Activated T-cell treated with anti-CD3 and anti-CD28 coated beads for 4 hours (primary cell): ENCODE measurements at regions not wholly inside any gene's neighbourhood (a gene's known extent, or its start where the extent isn't known, plus 50 kb on each side); places are given as distances from the start of the nearest gene placed in this dataset.

Experiments used
- DNase-seq: peaks from one replicate; pipeline ENCODE4 v3.0.0-alpha.2; 2020

DNA sequence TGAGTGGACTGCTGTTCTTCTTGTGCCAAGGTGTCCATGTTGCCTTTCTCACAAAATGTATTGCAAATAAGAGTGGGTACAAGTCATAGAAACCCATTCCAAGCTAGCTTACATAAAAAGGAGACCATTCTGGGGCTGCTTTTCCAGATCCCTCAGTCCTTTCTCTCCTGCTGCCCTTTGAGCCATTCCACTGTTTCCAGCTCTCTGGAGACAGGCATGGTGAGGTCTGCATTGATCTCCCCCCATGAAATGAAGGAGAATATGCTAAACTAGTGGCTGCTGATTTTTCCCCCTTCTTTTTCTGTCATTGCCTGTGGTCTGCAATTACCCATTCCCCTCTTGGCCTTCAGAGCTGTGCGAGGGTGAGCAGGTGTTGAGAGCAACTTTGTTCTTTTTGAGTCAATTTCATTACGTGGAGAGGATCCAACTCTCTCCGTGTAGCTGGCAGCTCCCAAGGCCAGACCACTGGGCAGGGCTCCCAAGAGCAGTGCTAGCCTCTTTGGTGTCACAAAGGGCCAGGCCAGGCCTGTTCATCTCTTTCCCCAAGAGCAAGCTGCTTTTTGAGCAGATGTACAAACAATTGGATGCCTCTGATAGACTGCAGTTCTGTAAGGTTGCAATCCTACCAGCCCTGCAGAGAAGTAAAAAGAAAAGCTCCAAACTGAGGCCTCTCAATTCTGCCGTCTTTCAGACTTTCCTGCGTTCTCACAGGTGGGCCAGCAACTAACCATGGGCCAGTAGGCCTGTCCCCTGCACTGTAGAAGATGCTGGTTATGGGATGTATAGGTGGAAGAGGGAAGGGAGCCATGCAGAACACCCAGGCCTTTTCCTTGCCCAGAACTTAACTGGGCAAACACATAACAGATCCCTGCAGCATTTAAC, 96.1 kb upstream of the ARMC2 start:
- no peak for DNase-seq

DNA sequence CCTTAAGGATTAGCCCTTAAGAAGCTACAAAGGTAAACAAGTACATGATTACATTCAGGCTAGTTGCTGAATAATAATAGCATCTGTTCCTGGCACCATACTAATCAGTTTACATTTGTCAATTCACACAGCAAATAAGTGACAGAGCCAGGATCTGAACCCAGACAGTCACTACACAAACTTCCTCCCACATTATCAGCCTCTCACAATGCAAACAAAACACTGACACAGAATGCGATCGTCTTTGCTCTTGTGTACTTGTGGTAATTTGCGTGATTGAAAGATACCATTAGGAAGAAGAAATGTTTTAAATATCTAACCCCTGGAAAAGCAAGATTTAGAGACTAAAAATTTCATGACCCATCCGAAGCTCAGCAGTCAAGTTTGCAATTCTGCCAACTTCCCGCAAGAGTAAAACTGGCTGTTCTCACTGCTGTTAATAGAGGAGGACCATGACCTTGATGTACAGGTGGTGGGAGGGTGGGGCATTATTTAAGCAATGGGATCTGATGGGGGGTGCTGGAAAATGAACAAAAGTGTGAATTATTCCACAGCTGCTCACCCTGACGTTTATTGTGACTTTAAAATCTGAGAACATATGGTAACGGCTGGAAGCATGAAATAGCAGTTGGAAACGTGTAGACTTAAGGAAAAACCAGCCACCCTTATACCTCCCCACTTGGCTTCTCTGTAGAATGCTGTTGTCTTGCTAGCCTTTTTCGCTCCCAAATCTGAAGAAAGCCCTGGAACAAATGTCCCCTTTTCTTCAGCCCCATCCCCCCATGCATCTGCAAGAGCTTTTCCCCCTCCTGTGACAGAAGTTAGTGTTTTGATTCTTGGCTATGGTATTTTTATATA, 95.3 kb upstream of the ARMC2 start:
- DNase-seq, result no peak

DNA sequence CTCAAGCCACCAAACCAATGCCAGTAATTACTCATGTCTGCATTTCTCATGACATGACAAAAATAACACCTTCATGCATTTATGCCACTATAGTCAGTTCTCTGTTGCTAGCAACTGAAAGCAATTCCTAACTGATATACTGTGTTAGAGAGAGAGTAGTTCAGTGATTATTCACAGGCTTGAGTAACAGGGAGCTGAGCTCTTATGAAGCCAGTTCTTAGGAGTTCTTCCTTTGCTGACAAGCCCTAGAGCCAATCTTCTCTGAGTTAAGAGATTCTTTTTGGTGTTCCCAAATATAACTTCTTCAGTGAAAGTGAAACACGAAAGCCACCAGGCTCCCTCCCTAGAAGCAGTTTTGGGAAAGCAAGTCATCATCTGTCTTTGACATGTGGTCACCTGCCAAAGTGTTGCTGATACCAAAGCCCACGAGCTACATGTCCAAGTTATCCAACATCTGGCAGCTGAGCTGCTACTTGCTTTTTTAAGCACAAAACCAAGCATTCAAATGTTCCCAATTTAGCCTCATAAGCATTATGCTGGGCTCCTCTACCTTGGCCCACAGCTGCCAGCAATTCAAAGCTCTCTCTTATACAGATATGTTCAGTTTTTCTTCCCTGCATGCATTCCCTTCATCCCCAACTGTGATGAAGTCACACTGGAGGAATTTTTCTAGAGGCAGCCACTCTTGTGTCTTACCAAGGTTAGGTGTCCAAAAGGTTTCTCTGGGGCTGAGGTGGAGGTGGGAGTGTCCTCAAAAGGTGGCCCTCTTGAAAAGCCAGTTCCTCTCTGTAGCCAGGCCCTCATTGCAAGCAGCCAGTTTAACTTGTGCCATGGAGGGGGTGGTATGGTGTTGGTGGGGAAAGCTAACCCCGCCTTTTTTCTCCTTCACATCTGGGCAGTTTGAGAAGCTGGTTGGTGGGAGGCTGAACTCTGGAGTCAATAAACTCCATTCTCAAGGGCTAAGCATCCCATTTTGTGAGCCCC, 92.7 kb upstream of the ARMC2 start:
- DNase-seq, result no peak

DNA sequence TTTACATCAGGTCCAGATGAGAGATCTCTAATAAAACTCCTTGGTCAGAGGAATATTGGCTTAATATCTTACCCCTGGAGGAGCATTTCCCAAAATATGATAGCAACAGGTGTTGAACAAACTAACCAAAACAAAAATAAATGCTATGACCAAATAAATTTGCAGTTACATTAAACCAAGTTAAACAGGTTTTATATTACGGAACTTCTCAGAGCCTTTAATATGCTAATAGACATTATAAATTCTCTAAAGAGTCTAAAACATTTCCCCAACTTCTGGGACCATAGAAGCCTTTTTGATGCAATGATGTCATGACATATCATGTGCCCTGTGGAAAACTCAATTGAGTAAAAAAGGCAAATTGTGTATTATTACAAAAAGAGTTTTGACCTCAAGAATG, 90.9 kb upstream of the ARMC2 start:
- no peak for DNase-seq

DNA sequence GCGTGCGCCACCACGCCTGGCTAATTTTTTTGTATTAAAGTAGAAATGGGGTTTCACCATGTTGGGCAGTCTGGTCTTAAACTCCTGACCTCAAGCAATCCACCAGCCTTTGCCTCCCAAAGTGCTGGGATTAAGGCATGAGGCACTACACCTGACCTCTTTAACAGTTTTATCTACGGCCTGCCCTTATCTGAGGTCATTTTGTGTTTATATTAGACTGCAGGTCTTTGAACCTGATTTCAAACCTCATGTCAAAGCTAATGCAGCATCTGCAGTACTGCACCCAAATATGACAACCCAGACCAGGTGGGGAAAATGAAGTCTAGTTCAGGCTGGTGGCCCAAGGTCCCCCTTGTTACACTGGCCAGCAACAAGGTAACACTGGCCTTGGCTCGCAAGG, 89.3 kb upstream of the ARMC2 start:
- no peak for DNase-seq

DNA sequence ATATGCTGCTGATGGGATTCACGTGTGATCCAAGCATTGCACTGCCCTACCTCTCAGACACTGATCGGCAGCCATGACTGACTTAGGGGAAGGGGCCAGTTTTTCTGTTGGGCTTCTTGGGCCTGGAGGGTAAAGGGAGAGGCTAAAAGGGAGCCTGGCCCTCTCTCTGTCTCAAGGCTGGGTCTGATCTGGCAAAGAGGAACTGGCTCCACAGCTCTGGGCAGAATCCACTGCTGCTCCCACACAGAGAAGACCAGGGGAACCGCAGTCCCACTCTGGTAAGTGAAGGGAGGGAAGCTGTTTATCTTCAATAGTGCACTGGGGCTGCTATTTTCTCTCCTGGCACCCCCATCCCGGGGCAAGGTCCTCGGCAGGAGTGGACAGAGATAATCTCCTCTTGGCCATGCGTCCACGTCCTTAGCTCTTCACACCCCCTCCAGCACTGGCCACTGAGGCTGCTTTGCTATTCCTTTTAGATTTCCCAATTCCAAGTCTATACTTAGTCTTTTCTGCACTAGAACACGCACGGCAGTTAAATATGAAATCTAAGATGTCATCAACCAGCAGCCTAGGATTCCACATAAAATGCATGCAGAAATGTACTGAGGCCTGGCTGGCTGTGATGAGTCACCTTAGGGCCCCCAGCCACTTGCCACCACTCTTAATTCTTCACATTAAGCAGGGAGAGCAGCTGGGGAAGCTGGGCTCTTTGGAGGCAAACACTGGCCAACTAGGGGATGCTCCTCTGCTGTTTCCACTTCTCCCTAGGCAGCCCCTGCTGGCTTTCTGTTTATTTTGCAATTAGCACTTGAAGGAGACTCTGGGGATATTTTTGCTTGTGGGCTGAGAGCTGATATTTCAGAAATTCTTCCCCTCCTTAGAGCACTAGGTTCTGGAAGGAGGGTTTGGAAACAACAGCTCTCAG, 87.8 kb upstream of the ARMC2 start:
- no peak for DNase-seq

DNA sequence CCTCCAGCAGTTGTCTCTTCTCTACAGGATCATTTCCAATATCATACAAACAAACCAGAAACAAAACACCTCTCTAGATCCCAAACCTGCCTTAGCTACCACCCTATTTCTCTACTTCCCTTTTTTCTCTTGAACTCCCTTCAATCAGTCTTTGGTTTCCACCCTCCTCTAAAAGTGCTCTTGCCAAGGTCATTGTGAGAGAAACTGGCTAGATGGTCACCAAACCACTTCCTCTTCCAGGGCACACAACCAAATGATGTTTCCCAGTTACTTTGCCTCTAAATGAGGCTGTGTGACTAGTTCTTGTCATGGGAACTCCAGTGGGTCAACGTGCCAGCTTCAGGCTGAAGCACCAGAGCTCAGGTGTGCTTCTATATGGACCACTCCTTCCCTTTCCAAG, 85.8 kb upstream of the ARMC2 start:
- DNase-seq, result no peak

DNA sequence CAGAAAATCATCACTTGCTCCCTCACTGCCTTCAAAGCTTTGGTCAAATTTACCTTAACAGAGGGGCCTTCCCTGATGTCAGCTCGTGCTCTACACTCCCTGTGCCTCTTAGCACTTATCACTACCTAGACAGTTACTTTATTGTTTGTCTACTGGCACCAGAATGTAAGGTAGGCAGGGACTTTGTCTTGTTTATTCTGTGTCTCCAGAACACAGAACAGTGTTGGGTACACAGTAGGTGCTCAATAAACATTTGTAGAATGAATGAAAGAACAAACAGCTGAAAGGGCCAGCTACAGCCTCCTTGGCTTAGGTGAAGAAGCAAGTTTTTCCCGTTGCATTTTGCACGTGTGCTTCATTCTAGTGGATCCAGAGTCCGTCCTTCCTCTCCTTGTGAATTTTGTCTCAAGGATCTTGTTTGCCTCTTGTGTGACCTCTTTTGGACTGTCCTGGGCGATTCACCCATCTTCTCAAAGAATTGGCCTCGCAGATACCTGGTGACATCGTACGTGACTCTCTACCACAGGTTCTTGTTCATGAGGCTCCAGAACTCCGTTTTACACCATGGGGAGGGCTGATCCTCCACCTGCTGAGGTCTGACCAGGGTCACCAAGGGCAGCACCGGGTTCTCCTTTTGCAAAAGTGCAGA, 84.2 kb upstream of the ARMC2 start:
- no peak for DNase-seq

DNA sequence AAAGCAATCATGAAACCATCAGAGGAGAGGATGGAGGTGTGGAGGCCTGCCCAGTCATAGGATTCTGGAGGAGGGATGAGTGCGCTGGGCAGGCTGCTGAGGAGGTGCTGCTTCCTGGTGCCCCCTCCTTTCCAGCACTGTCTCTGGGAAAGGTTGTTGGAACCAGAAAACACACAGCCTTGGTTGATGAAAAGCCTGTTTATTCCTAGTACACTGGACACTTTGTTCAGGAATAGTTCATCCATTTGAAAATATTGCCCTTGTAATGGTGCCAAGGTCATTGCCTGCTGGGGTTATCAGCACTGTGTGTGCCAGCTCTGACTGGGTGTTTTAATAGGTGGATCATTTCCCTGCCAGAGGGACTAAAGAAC, 83.7 kb upstream of the ARMC2 start:
- no peak for DNase-seq

DNA sequence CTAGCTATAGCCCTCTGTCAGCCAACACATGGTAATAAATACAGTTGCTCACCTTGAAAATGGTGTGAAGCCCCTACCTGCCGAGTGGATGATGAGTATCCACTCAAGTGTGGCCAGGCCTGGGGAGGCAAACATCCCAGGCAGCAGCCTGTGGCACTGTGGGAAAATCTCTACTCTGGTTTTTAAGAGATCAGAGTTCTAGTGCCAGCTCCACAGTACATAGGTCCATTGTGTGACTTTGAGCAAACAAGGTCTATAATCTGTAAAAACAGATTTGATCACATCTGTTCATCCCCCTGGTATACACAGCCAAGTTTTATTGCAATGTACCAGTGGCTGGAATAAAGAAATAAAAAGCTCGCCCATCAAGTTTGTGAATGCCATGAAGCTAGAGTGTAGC, 82.7 kb upstream of the ARMC2 start:
- no peak for DNase-seq

DNA sequence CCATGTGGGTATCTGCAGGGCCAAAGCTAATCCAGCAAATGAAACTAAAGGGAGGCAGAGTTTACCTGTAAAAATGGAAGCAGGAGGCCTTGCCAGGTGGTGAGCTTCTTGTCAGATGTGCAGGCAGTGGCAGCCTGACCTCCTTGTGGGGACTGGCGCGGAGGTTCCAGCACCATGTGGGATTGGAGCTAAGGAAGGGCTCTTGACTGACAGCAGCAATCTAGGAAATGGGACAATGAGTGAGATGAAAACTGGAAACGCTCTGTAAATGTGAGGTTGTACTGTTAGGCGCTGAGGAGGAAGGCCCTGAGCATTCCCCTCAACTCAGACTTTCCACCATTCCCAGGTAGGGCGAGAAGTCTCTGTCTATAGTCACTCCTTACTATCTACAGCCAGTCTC, 81.8 kb upstream of the ARMC2 start:
- no peak for DNase-seq

DNA sequence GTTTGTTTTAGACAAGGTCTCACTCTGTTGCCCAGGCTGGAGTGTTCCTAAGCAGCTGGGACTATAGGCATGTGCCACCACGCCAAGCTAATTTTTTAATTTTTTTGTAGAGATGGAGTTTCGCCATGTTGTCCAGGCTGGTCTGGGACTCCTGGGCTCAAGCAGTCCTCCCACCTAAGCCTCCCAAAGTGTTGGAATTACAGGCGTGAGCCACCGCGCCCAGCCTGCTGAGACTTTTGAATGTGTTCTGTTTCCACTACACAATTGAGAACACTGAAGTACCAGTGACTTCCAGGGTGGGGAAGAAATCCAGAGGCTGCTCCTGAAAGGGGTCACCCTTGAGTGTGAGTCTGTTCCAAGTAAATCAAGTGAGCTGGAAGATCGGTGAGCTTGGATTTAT, 81.3 kb upstream of the ARMC2 start:
- no peak for DNase-seq

DNA sequence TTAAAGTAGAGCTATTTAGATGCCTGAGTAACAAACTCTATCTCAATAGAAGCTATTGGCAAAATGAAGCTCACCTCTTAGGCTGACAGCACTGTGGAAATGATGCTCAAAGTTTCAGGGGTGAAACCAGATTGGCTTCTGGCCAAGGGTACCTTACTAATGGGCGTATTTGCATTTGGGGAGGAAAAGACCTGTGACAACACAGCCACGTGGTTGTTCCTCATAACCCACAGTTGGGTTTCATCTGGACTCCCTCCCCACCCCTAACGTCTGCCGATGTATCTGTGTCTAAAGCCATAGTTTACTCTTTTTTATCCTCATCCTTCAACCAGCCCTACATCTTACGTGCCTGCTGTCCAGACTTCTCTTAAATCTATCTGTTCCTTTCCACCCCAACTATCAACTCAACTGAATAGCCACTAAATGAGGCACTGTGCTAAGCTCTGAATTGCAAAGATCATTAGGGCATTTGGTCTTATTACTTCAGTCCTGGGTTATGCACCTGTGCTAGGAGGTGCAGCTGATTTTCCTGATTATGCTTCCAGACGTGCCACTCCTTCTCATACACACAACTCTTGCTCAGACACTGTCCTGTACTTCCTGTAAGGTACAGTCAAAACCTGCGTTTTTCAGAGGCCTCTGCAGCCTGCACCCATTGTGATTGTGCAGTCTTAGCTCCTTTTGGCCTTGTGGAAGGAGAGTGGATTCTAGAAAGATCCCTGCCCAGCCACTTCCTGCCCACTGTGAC, 80.6 kb upstream of the ARMC2 start:
- no peak for DNase-seq

DNA sequence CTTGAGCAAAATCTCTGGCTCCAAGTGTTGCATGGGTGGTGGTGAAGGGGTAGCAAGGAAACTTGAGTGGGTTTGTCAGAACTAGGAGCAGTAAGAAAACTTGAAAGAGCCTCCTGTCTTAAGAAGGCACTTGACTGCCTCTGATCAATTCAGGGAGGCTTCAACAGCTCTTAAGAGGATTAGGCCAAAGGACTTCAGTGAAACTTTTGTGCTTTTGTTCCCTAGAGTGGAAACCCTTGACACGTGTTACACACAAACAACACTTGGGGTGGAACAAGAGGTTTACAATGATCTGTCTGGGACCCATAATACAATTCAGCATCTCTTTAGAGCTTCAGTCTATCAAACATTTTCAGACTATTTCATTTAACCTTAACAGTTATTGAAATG, 80.1 kb upstream of the ARMC2 start:
- DNase-seq, result no peak

DNA sequence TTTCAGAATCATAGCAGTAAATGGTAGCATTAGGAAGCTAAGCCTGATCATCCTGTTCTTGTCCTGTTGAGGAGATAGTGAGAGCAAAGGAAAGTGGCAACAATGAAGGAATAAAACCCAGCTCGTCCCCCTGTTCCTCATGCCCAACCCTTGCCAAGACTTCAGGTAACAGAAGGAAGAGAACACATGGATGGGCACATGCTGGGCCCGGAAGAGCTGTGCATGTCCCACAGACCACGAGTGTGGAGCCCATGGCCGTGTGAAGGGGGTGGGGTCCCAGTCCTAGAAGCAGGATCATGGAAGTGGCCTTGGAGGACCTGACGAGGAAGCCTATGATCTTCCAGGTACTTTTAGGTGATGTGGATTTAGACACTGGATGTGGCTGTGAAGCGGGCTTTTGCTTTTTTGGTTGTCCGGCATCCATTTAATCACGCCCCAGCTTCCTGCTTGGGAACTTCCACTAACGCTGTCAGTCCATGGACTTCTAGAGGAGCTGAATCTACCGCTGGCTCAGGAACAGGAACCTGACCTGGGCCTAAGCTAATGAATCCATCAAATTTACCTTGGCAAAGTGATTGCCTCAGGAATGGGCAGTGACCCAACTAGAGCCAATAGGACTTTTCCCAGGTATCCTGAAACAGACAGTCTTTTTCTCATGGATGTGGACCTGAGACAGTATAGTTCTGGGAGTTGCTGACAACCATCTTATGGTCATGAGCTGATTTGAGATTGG, 79.3 kb upstream of the ARMC2 start:
- DNase-seq, result no peak

DNA sequence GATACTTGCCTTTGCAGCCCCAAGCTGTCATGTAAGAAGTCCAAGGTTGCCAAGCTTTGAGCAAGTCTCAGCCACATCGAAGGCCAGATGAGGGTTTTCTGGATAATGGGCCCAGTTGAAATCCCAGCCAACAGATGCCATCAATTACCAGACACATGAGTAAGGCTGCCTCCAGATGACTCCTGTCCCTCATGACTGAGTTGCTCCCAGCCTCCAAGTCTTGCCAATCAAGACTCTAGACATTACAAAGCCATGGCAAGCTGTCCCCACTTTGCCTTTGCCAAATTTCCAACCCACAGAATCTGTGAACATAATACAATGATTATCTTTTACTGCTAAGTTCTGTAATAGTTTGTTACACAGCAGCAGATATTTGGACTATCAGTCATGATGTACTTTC, 76.8 kb upstream of the ARMC2 start:
- DNase-seq, result no peak

DNA sequence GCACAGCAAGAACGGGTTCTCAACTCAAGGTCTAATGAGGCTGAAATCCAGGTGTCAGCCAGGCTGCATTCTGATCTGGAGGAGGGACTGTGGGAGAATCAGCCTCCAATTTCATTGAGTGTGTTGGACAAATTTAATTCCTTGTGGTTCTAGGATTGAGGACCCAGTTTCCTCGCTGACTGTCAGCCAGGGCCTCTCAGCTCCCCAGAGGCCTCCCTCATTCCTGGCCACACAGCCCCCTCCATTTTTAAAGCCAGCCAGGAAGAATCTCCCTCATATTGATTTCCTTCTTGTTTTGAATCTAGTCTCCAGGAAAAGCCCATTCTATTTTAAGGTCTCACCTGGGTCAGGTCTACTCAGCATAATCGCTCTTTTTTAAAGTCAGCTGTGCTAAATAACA, 73.7 kb upstream of the ARMC2 start:
- no peak for DNase-seq

DNA sequence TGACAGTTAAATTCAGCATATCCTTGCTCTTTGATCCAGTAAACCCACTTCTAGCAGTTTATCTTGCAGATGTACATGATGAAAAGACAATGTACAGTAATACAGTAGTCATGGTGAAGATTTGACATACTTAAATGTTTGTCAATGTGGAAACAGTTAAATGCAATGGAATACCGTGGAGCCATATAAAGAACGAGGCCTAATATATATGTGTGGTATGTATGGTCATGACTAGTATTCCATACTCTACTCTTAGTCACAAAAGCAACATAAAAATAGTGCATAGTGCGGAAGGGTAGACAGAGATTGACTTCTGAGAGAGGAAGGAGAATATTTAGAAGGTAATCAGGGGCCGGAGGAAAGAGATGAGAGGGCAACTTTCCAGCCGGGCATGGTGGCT, 70.7 kb upstream of the ARMC2 start:
- no peak for DNase-seq

DNA sequence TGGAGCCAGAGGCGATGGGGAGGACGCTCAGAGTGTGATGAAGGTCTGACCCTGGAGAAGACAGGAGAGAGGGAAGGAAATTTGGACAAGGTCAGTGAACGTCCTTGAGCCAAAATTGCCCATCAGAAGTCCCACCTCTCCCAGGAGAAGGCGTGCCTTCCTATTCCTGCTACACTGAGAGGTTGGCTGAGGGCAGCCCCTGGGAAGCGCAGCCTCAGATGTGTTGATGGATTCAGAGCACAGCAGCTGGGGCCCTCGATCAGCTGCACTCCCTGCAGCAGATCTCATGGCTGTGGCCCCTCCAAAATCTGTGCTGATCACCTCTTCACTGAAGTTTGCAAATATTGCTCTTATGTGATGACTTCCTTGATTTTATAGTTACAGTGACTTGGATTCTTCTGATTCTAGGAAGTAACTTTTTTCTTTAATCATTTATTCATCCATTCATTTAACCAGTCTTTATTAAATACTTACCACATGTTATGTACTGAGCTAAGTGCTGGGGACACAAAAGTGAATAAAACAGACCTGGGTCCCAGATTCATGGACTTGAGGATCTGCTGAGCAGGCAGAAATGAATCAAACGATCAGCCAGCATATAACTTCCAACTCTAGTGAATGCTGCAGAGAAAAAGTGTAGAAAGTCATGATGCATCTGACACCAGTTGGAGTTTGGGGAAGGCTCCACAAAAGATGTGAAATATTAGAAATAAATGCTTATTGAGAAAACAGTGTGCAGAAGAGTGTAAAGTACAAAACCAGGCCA, 69.6 kb upstream of the ARMC2 start:
- no peak for DNase-seq
